Colon (tissue), 2 donors: ENCODE measurements at regions not wholly inside any gene's neighbourhood (a gene's known extent, or its start where the extent isn't known, plus 50 kb on each side); places are given as distances from the start of the nearest gene placed in this dataset.
A peak's percentile ranks its signal among the peaks of the same experiment; 100 is the strongest.
"Not testable (repeated sequence)": the region's sequence is repeated elsewhere in the genome, so short reads cannot be mapped to it uniquely, and the experiment has no call there.

Experiments
- FAIRE-seq: peaks from 2 replicates; lab custom pipeline; 2012; peaks lifted over from hg19 to GRCh38; lab: Jason Lieb, UNC
- donor health status: control.
- donor health status: control.

- no peak for FAIRE-seq
Measured at GRCh38 chr2:109692013-109692743, 78.0 kb downstream of the SOWAHC start.

GRCh38 chr2:109692831-109693230 lies 78.7 kb downstream of the SOWAHC start:
- FAIRE-seq, result not testable (repeated sequence)

GRCh38 chr2:109693292-109693691 lies 79.1 kb downstream of the SOWAHC start:
- FAIRE-seq, result not testable (repeated sequence)

GRCh38 chr2:109694190-109694589 lies 80.0 kb downstream of the SOWAHC start:
- no peak for FAIRE-seq

- FAIRE-seq, result no peak
Measured at GRCh38 chr2:109695290-109695689, 81.1 kb downstream of the SOWAHC start.

- no peak for FAIRE-seq
Measured at GRCh38 chr2:109699646-109700045, 85.5 kb downstream of the SOWAHC start.

- FAIRE-seq, result no peak
Measured at GRCh38 chr2:109700680-109701274, 86.6 kb downstream of the SOWAHC start.

GRCh38 chr2:109701362-109701761 lies 87.2 kb downstream of the SOWAHC start:
- FAIRE-seq, result no peak

GRCh38 chr2:109702250-109702985 lies 88.3 kb downstream of the SOWAHC start:
- FAIRE-seq, result peak; percentile 66

GRCh38 chr2:109703077-109703476 lies 88.9 kb downstream of the SOWAHC start:
- no peak for FAIRE-seq

- FAIRE-seq, result no peak
Measured at GRCh38 chr2:109703798-109704197, 89.6 kb downstream of the SOWAHC start.

- no peak for FAIRE-seq
Measured at GRCh38 chr2:109707281-109708147, 86.6 kb upstream of the RGPD5 start.

GRCh38 chr2:109710505-109711229 lies 83.4 kb upstream of the RGPD5 start:
- FAIRE-seq, result no peak

- no peak for FAIRE-seq
Measured at GRCh38 chr2:109711230-109712122, 82.6 kb upstream of the RGPD5 start.

- FAIRE-seq, result no peak
Measured at GRCh38 chr2:109712123-109712449, 82.0 kb upstream of the RGPD5 start.

- no peak for FAIRE-seq
Measured at GRCh38 chr2:109712746-109713145, 81.4 kb upstream of the RGPD5 start.

GRCh38 chr2:109715313-109715805 lies 78.7 kb upstream of the RGPD5 start:
- FAIRE-seq, result no peak

- FAIRE-seq, result not testable (repeated sequence)
Measured at GRCh38 chr2:109716596-109716995, 77.5 kb upstream of the RGPD5 start.

GRCh38 chr2:109718139-109718538 lies 76.0 kb upstream of the RGPD5 start:
- no peak for FAIRE-seq

GRCh38 chr2:109719871-109720270 lies 74.2 kb upstream of the RGPD5 start:
- no peak for FAIRE-seq
